Bronchial epithelial cell (primary cell): ENCODE measurements at regions not wholly inside any gene's neighbourhood (a gene's known extent, or its start where the extent isn't known, plus 50 kb on each side); places are given as distances from the start of the nearest gene placed in this dataset.

Source experiments
- DNase-seq: peaks from one replicate; pipeline ENCODE4 v3.0.0-alpha.2; 2010; ENCODE audit warnings: low read depth
- FAIRE-seq: peaks from 2 replicates; lab custom pipeline; 2011; peaks lifted over from hg19 to GRCh38; lab: Jason Lieb, UNC
- H3K27me3 ChIP-seq: 2 replicates; pipeline ENCODE4 v1.5.1; 2011; ENCODE audit warnings: low read length; ENCODE audit not compliant: control insufficient read depth, insufficient read depth
- H3K36me3 ChIP-seq: 2 replicates; pipeline ENCODE4 v1.5.1; 2011; ENCODE audit warnings: low read length; ENCODE audit not compliant: control insufficient read depth, insufficient read depth
- H3K4me3 ChIP-seq: 2 replicates; pipeline ENCODE4 v1.5.1; 2011; ENCODE audit warnings: mild to moderate bottlenecking, low read depth, low read length, control low read depth
- CTCF ChIP-seq: IDR thresholded peaks from 2 replicates; pipeline ENCODE4 v1.5.1; 2011; ENCODE audit warnings: mild to moderate bottlenecking, moderate library complexity, low read length, control low read depth, inconsistent platforms; ENCODE audit not compliant: insufficient read depth, severe bottlenecking

GRCh38 chr12:25755136-25755970 is 202.3 kb upstream of the LMNTD1 start:
- FAIRE-seq = no peak
- H3K36me3 ChIP-seq = no peaks in the 10 kb centered on the region
- no peak for TF ChIP-seq CTCF

GRCh38 chr12:25755971-25756260 is 202.6 kb upstream of the RASSF8 start:
- H3K27me3 ChIP-seq = no peaks in the 10 kb centered on the region
- no peak for FAIRE-seq

More at GRCh38 chr12:25755136-25755970, 202.3 kb upstream of the LMNTD1 start:
- Histone ChIP-seq H3K4me3 (no peak overlapping the region), H3K27me3 (no peaks in the 10 kb centered on the region)
- no peak for DNase-seq

GRCh38 chr12:25757037-25757665 is 201.3 kb upstream of the RASSF8 start:
- TF ChIP-seq CTCF = no peak
- no peak overlapping the region for H3K4me3 ChIP-seq
- DNase-seq = no peak
- H3K36me3 ChIP-seq = no peaks in the 10 kb centered on the region
- no peak for FAIRE-seq
- H3K27me3 ChIP-seq = no peaks in the 10 kb centered on the region

More at GRCh38 chr12:25755971-25756260, 202.6 kb upstream of the RASSF8 start:
- Histone ChIP-seq H3K36me3 (no peaks in the 10 kb centered on the region), H3K4me3 (no peak overlapping the region)
- TF ChIP-seq CTCF = no peak
- DNase-seq = peak; percentile 64

GRCh38 chr12:25759752-25760151 is 198.7 kb upstream of the RASSF8 start:
- no peak for FAIRE-seq
- TF ChIP-seq CTCF = no peak
- Histone ChIP-seq H3K27me3 (no peaks in the 10 kb centered on the region), H3K36me3 (no peaks in the 10 kb centered on the region), H3K4me3 (no peak overlapping the region)
- no peak for DNase-seq

- FAIRE-seq (no peak), DNase-seq (no peak)
- no peak for TF ChIP-seq CTCF
- Histone ChIP-seq H3K36me3 (no peaks in the 10 kb centered on the region), H3K27me3 (no peaks in the 10 kb centered on the region), H3K4me3 (no peak overlapping the region)
Observed at GRCh38 chr12:25761356-25761755, 197.1 kb upstream of the RASSF8 start.
